ENCODE measurements at regions not wholly inside any gene's neighbourhood (a gene's known extent, or its start where the extent isn't known, plus 50 kb on each side); places are given as distances from the start of the nearest gene placed in this dataset.

- Histone ChIP-seq H3K9me3 (ENCODE audit: insufficient read depth, low read length) (no peaks in the 10 kb centered on the region), H3K4me3 (ENCODE audit: low read length) (no peak overlapping the region), H4K20me1 (ENCODE audit: insufficient read depth, low read length) (no peaks in the 10 kb centered on the region), H3K9ac (ENCODE audit: low read length) (no peak overlapping the region), H3K79me2 (ENCODE audit: low read length) (no peaks in the 10 kb centered on the region), H3K27me3 (ENCODE audit: low read depth, low read length) (no peaks in the 10 kb centered on the region), H3K4me1 (ENCODE audit: low read length) (peaks cover 68% of the 10 kb centered on the region), H3K4me2 (ENCODE audit: low read length) (peak overlapping the region; percentile 2; the same call in 1 of the 2 replicates), H3K27ac (ENCODE audit: low read length) (peak overlapping the region; percentile 19; the same call in 1 of the 2 replicates), H3K36me3 (replicated peaks; ENCODE audit: low read depth, low read length) (no peaks in the 10 kb centered on the region), H2AFZ (ENCODE audit: low read depth, low read length) (0 out of 2 replicates have a peak overlapping the region, but pooled peaks have one; percentile 1)
- no peak for TF ChIP-seq EZH2phosphoT487 (IDR thresholded peaks at IDR 0.05; ENCODE audit: low read depth)
- no peak for TF ChIP-seq CTCF (IDR thresholded peaks at IDR 0.05; ENCODE audit: low read depth, low read length)
These were observed 74.1 kb upstream of the NAA20 start for GRCh38 chr20:19943061-19943521.

- Histone ChIP-seq H3K9ac (ENCODE audit: low read length) (peak overlapping the region; percentile 54), H2AFZ (ENCODE audit: low read depth, low read length) (0 out of 2 replicates have a peak overlapping the region, but pooled peaks have one; percentile 37), H3K4me1 (ENCODE audit: low read length) (peaks cover 71% of the 10 kb centered on the region), H3K27ac (ENCODE audit: low read length) (peak overlapping the region; percentile 84), H3K4me3 (ENCODE audit: low read length) (peak overlapping the region; percentile 40), H3K79me2 (ENCODE audit: low read length) (no peaks in the 10 kb centered on the region), H3K36me3 (replicated peaks; ENCODE audit: low read depth, low read length) (no peaks in the 10 kb centered on the region), H3K27me3 (ENCODE audit: low read depth, low read length) (no peaks in the 10 kb centered on the region), H4K20me1 (ENCODE audit: insufficient read depth, low read length) (no peaks in the 10 kb centered on the region), H3K9me3 (ENCODE audit: insufficient read depth, low read length) (no peaks in the 10 kb centered on the region), H3K4me2 (ENCODE audit: low read length) (peak overlapping the region; percentile 63)
- TF ChIP-seq CTCF (IDR thresholded peaks at IDR 0.05; ENCODE audit: low read depth, low read length) = no peak
- no peak for TF ChIP-seq EZH2phosphoT487 (IDR thresholded peaks at IDR 0.05; ENCODE audit: low read depth)
These were observed 72.2 kb upstream of the NAA20 start for GRCh38 chr20:19944772-19945459.

GRCh38 chr20:19945732-19946670 lies 71.2 kb upstream of the NAA20 start:
- H3K4me1 ChIP-seq (ENCODE audit: low read length) = peaks cover 73% of the 10 kb centered on the region

More at GRCh38 chr20:19945732-19946670, 71.2 kb upstream of the NAA20 start:
- H3K27me3 ChIP-seq (ENCODE audit: low read depth, low read length) = no peaks in the 10 kb centered on the region
- no peaks in the 10 kb centered on the region for H3K79me2 ChIP-seq (ENCODE audit: low read length)
- H3K9me3 ChIP-seq (ENCODE audit: insufficient read depth, low read length) = no peaks in the 10 kb centered on the region
- H4K20me1 ChIP-seq (ENCODE audit: insufficient read depth, low read length) = no peaks in the 10 kb centered on the region
- H3K36me3 ChIP-seq (replicated peaks; ENCODE audit: low read depth, low read length) = no peaks in the 10 kb centered on the region
- peak overlapping the region; percentile 78 for H2AFZ ChIP-seq (ENCODE audit: low read depth, low read length)
- peak overlapping the region; percentile 40 for H3K4me3 ChIP-seq (ENCODE audit: low read length)
- peak overlapping the region; percentile 63 for H3K4me2 ChIP-seq (ENCODE audit: low read length)
- peak overlapping the region; percentile 54; the same call in 1 of the 2 replicates for H3K9ac ChIP-seq (ENCODE audit: low read length)
- peak overlapping the region; percentile 84 for H3K27ac ChIP-seq (ENCODE audit: low read length)
- TF ChIP-seq CTCF (IDR thresholded peaks at IDR 0.05; ENCODE audit: low read depth, low read length) (no peak), EZH2phosphoT487 (IDR thresholded peaks at IDR 0.05; ENCODE audit: low read depth) (no peak)
